HG03571 (cell line): ENCODE measurements at regions not wholly inside any gene's neighbourhood (a gene's known extent, or its start where the extent isn't known, plus 50 kb on each side); places are given as distances from the start of the nearest gene placed in this dataset.

Experiments
- ATAC-seq: cut with Tn5 transposase; IDR thresholded peaks from one replicate; pipeline ENCODE4 v1.9.1; 2021; ENCODE audit not compliant: unreplicated experiment

DNA sequence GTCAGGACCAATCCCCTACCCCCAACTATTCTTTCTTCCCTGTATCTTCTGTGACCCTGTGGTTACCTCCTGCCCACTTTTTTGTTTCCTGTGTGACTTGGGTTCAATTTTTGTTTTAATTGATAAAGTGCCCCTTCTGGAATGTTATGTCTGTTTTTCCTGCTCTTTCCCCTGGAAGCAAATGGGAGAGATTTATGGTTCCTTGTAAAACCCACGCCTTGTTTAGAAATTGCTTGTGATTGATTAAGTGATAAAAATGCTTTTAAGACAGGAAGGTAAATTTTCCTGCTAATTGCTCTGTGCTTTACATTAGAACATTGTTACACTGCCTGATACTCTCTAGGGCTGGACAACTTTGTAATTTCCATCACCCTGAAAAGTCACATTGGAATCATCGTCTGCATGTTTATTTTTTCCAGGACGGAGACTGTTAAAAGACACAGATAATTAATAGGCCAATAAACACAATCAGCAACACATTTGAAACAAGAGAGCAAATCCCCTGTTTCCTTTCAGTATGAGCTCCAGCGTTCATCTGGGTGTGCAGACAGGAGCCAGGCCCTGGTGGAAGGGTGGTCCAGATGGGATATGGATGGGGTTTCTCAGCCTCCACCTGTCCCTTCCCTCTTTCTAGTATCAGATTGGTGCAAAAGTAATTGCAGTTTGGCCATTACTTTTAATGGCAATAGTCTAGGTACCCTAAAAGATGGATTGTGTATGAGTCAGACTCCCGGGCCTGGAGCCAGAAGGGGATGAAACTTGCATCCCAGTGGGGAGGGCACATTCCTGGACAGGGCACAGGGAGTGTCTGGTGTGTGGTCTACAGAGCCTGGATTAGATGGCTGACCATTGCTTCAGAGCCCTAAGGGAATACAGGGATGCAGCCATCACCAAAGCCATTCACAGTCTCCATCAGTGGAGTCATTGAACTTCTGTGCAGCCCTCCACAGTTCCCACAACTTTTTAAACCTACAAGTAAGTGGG is 58.1 kb upstream of the AGBL1 start:
- ATAC-seq, result no peak

DNA sequence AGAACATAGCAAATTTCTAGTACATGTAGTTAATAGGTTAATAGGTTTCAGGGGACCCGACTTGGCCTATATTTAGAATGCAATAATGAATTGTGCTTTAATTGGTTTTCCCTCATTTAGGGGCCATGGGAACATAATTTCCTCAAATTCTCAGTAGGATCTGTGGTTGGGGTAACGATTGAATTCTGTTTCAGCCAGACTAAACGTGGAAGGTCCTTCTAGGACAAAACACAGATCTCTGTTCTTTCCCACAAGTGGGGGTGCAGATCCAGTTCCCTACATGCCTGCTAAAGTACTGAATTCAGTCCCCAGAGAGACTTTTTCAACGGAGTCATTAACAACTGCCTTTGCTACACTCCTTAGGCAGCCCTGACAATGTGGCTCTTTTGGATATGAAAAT is 50.7 kb upstream of the AGBL1 start:
- no peak for ATAC-seq
